Liver (tissue), 8 donors: ENCODE measurements at regions not wholly inside any gene's neighbourhood (a gene's known extent, or its start where the extent isn't known, plus 50 kb on each side); places are given as distances from the start of the nearest gene placed in this dataset.

Source experiments
- DNase-seq: peaks from one replicate; pipeline ENCODE4 v3.0.0-alpha.2; 2017; ENCODE audit warnings: low spot score
- H3K27ac ChIP-seq, 2 donors: one replicate each; pipeline ENCODE4 v1.7.0; 2013; ENCODE audit warnings: inconsistent platforms in 2 of 2, low read length in 2 of 2, control low read depth in 1 of 2, low read depth in 1 of 2, mild to moderate bottlenecking in 1 of 2
- H3K27me3 ChIP-seq, 4 donors: one replicate each; pipeline versions ENCODE4 v1.6.1 to v1.7.0; 2013; ENCODE audit warnings: low read length in 3 of 4, inconsistent platforms in 1 of 4, mild to moderate bottlenecking in 1 of 4, moderate library complexity in 1 of 4; ENCODE audit not compliant: control insufficient read depth in 4 of 4, insufficient read depth in 4 of 4
- H3K36me3 ChIP-seq, 4 donors: one replicate each; pipeline versions ENCODE4 v1.6.1 to v1.7.0; 2013; ENCODE audit warnings: low read length in 3 of 4, mild to moderate bottlenecking in 3 of 4, low read depth in 1 of 4, moderate library complexity in 1 of 4; ENCODE audit not compliant: control insufficient read depth in 4 of 4, insufficient read depth in 3 of 4
- H3K4me1 ChIP-seq, 4 donors: one replicate each; pipeline versions ENCODE4 v1.6.1 to v1.7.0; 2013; ENCODE audit warnings: low read length in 3 of 4, mild to moderate bottlenecking in 3 of 4, moderate library complexity in 1 of 4; ENCODE audit not compliant: control insufficient read depth in 4 of 4, insufficient read depth in 4 of 4
- H3K4me3 ChIP-seq, 3 donors: one replicate each; pipeline versions ENCODE4 v1.6.1 to v1.7.0; 2013; ENCODE audit warnings: low read length in 3 of 3, control low read depth in 1 of 3, low read depth in 1 of 3, mild to moderate bottlenecking in 1 of 3
- H3K9ac ChIP-seq, 2 donors: one replicate each; pipeline ENCODE4 v1.7.0; 2013; ENCODE audit warnings: low read length in 2 of 2, mild to moderate bottlenecking in 2 of 2, moderate library complexity in 2 of 2, control low read depth in 1 of 2, low read depth in 1 of 2
- H3K9me3 ChIP-seq, 4 donors: one replicate each; pipeline versions ENCODE4 v1.6.1 to v1.7.0; 2013; ENCODE audit warnings: low read length in 3 of 4; ENCODE audit not compliant: control insufficient read depth in 4 of 4
- CTCF ChIP-seq: fragments of 150-350 bp; IDR thresholded peaks from 2 replicates; pipeline ENCODE4 v1.5.1; 2017; ENCODE audit warnings: improper control_type of control experiment, low read depth, low read length; ENCODE audit not compliant: missing input control
- EGR1 ChIP-seq, 2 donors: IDR thresholded peaks; 2 replicates each; pipeline ENCODE4 v1.6.1; 2016 to 2018; ENCODE audit warnings: antibody characterized with exemption in 2 of 2, low read depth in 2 of 2
- FOXA1 ChIP-seq: IDR thresholded peaks from 2 replicates; pipeline ENCODE4 v1.6.1; 2016; ENCODE audit warnings: antibody characterized with exemption
- FOXA2 ChIP-seq: IDR thresholded peaks from 2 replicates; pipeline ENCODE4 v1.6.1; 2016; ENCODE audit warnings: antibody characterized with exemption
- GABPA ChIP-seq, 2 donors: IDR thresholded peaks in 1 of 2; conservative IDR thresholded peaks in 1 of 2; 2 replicates each; pipeline ENCODE4 v1.6.1; 2016; ENCODE audit warnings: antibody characterized with exemption in 2 of 2, mild to moderate bottlenecking in 1 of 2, moderate library complexity in 1 of 2
- HNF4A ChIP-seq, 2 donors: conservative IDR thresholded peaks; 2 replicates each; pipeline ENCODE4 v1.6.1; 2016; ENCODE audit warnings: antibody characterized with exemption in 2 of 2, mild to moderate bottlenecking in 2 of 2
- HNF4G ChIP-seq: IDR thresholded peaks from 2 replicates; pipeline ENCODE4 v1.6.1; 2016; ENCODE audit warnings: antibody characterized with exemption
- JUND ChIP-seq, 2 donors: IDR thresholded peaks; 2 replicates each; pipeline ENCODE4 v1.6.1; 2016; ENCODE audit warnings: antibody characterized with exemption in 2 of 2
- MAX ChIP-seq: IDR thresholded peaks from 2 replicates; pipeline ENCODE4 v1.6.1; 2016; ENCODE audit warnings: antibody characterized with exemption
- NR2F2 ChIP-seq: IDR thresholded peaks from 2 replicates; pipeline ENCODE4 v1.6.1; 2016; ENCODE audit warnings: antibody characterized with exemption
- RAD21 ChIP-seq, 2 donors: IDR thresholded peaks; 2 replicates each; pipeline ENCODE4 v1.6.1; 2016; ENCODE audit warnings: antibody characterized with exemption in 2 of 2, mild to moderate bottlenecking in 2 of 2
- RXRA ChIP-seq, 2 donors: IDR thresholded peaks; 2 replicates each; pipeline ENCODE4 v1.6.1; 2017 to 2018; ENCODE audit warnings: antibody characterized with exemption in 2 of 2, mild to moderate bottlenecking in 1 of 2
- SP1 ChIP-seq: IDR thresholded peaks from 2 replicates; pipeline ENCODE4 v1.6.1; 2018; ENCODE audit warnings: antibody characterized with exemption, mild to moderate bottlenecking
- TAF1 ChIP-seq: conservative IDR thresholded peaks from 2 replicates; pipeline ENCODE4 v1.6.1; 2016; ENCODE audit warnings: antibody characterized with exemption, mild to moderate bottlenecking
- YY1 ChIP-seq: IDR thresholded peaks from 2 replicates; pipeline ENCODE4 v1.6.1; 2016; ENCODE audit warnings: antibody characterized with exemption, mild to moderate bottlenecking
- WGBS: extraction: QIAGEN DNeasy Blood & Tissue Kit; methylation state at CpG from one replicate; pipeline ENCODE4 v1.1.7; 2013; 5-methylcytosine and 5-hydroxymethylcytosine counted together
- TF ChIP-seq, protein P1 (sequence below): IDR thresholded peaks from 2 replicates; pipeline ENCODE4 v1.6.1; 2016; ENCODE audit warnings: antibody characterized with exemption
- TF ChIP-seq, protein P2 (sequence below): IDR thresholded peaks from 2 replicates; pipeline ENCODE4 v1.6.1; 2016; ENCODE audit warnings: antibody characterized with exemption
- TF ChIP-seq, protein P3 (sequence below): IDR thresholded peaks from 2 replicates; pipeline ENCODE4 v1.6.1; 2016; ENCODE audit warnings: antibody characterized with exemption, mild to moderate bottlenecking
- donor health status: healthy.
- donor health status: healthy.
- donor health status: healthy.
- donor health status: healthy.
- donor health status: healthy.

DNA sequence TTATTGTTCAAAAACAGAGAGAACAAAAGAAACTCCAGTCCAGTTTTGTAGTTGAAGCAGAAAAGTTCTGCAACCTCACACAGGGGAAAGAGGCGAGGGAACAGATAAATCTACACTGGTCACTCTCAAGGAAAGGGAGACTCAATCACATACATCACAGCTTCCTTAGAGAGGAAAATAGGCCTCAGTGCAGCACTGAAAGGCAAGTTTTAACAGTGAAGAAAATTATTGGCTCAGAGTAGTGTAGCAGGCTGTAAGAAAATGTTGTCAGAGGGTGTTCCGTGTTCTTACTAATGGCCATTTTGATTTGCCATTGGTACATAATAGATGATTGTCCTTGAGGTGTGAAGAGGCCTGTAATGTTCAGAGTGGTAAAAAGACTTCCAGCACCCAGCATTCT is 530.0 kb upstream of the CDH6 start:
- no peak for DNase-seq

More for the DNA sequence above, 530.0 kb upstream of the CDH6 start:
- Histone ChIP-seq H3K36me3 (no peaks in the 10 kb centered on the region), H3K9me3 (no peaks in the 10 kb centered on the region), H3K27me3 (no peaks in the 10 kb centered on the region), H3K4me1 (no peaks in the 10 kb centered on the region), H3K4me3 (no peak overlapping the region), H3K27ac (no peak overlapping the region), H3K9ac (no peak overlapping the region)
- 88% methylated on average over 2 of the region's 2 CpGs for WGBS
- TF ChIP-seq YY1 (no peak), CTCF (no peak), NR2F2 (no peak), TAF1 (no peak), HNF4G (no peak), HNF4A (conservative IDR thresholded peaks at IDR 0.05) (no peak), EGR1 (IDR thresholded peaks at IDR 0.05; ENCODE audit: low read depth in 2 of 2) (no peak), GABPA (IDR thresholded peaks at IDR 0.05 in 1 of 2, conservative IDR thresholded peaks at IDR 0.05 in 1 of 2) (no peak), FOXA1 (no peak), MAX (no peak), FOXA2 (no peak), JUND (IDR thresholded peaks at IDR 0.05) (no peak), RXRA (IDR thresholded peaks at IDR 0.05) (no peak), RAD21 (IDR thresholded peaks at IDR 0.05) (no peak), SP1 (no peak)
- TF ChIP-seq, protein P1, sequence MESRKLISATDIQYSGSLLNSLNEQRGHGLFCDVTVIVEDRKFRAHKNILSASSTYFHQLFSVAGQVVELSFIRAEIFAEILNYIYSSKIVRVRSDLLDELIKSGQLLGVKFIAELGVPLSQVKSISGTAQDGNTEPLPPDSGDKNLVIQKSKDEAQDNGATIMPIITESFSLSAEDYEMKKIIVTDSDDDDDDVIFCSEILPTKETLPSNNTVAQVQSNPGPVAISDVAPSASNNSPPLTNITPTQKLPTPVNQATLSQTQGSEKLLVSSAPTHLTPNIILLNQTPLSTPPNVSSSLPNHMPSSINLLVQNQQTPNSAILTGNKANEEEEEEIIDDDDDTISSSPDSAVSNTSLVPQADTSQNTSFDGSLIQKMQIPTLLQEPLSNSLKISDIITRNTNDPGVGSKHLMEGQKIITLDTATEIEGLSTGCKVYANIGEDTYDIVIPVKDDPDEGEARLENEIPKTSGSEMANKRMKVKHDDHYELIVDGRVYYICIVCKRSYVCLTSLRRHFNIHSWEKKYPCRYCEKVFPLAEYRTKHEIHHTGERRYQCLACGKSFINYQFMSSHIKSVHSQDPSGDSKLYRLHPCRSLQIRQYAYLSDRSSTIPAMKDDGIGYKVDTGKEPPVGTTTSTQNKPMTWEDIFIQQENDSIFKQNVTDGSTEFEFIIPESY, result no peak
- TF ChIP-seq, protein P2, sequence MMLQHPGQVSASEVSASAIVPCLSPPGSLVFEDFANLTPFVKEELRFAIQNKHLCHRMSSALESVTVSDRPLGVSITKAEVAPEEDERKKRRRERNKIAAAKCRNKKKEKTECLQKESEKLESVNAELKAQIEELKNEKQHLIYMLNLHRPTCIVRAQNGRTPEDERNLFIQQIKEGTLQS, result no peak
- TF ChIP-seq, protein P3, sequence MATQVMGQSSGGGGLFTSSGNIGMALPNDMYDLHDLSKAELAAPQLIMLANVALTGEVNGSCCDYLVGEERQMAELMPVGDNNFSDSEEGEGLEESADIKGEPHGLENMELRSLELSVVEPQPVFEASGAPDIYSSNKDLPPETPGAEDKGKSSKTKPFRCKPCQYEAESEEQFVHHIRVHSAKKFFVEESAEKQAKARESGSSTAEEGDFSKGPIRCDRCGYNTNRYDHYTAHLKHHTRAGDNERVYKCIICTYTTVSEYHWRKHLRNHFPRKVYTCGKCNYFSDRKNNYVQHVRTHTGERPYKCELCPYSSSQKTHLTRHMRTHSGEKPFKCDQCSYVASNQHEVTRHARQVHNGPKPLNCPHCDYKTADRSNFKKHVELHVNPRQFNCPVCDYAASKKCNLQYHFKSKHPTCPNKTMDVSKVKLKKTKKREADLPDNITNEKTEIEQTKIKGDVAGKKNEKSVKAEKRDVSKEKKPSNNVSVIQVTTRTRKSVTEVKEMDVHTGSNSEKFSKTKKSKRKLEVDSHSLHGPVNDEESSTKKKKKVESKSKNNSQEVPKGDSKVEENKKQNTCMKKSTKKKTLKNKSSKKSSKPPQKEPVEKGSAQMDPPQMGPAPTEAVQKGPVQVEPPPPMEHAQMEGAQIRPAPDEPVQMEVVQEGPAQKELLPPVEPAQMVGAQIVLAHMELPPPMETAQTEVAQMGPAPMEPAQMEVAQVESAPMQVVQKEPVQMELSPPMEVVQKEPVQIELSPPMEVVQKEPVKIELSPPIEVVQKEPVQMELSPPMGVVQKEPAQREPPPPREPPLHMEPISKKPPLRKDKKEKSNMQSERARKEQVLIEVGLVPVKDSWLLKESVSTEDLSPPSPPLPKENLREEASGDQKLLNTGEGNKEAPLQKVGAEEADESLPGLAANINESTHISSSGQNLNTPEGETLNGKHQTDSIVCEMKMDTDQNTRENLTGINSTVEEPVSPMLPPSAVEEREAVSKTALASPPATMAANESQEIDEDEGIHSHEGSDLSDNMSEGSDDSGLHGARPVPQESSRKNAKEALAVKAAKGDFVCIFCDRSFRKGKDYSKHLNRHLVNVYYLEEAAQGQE, result no peak
